HG03045 (cell line): ENCODE measurements at regions not wholly inside any gene's neighbourhood (a gene's known extent, or its start where the extent isn't known, plus 50 kb on each side); places are given as distances from the start of the nearest gene placed in this dataset.
"Not testable (repeated sequence)": the region's sequence is repeated elsewhere in the genome, so short reads cannot be mapped to it uniquely, and the experiment has no call there.

ENCODE experiments used
- ATAC-seq: cut with Tn5 transposase; IDR thresholded peaks from one replicate; pipeline ENCODE4 v1.9.1; 2021; ENCODE audit warnings: mild to moderate bottlenecking, moderate library complexity; ENCODE audit not compliant: unreplicated experiment

- no peak for ATAC-seq
Measured at GRCh38 chr7:85285527-85285926, 98.7 kb upstream of the SEMA3D start.

DNA sequence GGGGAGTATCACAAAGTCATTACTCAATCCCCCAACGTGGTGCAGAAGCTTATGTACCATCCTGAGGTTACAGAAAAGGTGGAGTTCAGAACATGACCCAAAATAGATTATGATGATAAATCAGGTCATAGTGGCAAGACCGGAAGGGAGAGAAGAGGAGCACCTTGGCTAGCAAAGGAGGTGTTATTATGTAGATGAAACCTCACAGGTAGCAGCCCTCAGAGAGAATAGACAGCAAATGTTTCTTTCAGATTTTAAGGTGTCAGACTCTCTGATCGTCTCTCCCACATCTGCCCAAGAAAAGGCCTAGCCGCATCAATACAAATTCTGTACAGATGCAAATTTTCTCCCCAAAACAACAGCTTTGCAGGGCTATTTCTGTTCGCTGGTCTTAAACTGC is 88.3 kb upstream of the SEMA3D start:
- no peak for ATAC-seq

DNA sequence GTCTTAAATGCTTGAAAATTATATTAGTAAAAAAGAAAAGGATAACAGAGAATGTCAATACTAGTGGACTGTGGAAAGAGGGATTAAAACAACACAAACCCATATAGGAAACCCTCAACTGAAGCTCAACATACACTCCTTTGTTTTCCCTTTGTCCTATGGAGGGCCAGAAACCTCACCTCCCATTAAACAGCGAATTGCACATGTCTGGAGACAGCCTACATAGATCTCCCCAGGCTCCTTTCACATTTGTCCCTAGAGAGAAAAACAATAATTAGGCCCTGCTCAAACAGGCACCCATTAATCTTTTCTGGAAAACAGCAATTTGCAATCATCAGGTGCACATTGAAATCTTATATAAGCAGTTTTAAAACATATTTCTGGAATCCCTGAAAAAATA is 87.6 kb upstream of the SEMA3D start:
- no peak for ATAC-seq

DNA sequence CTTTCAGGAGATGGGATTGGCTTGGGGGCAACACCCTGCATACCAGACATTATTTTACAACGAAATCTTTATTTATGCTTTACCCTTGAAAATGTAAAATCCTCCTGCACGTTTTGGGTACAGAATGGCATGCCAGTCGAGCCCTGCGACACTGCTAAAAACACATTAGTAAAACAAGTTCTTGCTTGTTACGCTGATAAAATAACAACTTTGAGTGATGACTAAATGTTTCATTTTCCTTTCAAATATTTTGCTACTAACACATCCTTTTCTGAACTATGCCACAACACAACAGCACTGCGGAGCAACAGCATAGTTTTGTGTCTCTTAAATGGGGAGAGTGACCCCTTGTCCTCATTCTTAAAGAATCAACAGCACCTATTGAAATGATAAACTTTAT is 76.0 kb upstream of the SEMA3D start:
- ATAC-seq, result no peak

GRCh38 chr7:85261336-85261735 is 74.5 kb upstream of the SEMA3D start:
- ATAC-seq, result no peak

DNA sequence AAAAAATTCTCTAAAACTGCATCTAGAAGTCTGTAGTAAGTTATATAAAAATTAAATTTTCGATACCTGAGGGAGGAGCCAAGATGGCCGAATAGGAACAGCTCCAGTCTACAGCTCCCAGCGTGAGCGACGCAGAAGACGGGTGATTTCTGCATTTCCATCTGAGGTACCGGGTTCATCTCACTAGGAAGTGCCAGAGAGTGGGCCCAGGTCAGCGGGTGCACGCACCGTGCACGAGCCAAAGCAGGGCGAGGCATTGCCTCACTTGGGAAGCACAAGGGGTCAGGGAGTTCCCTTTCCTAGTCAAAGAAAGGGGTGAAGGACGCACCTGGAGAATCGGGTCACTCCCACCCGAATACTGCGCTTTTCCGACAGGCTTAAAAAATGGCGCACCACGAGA is 62.9 kb upstream of the SEMA3D start:
- ATAC-seq, result not testable (repeated sequence)

GRCh38 chr7:85239109-85239508 is 52.3 kb upstream of the SEMA3D start:
- ATAC-seq, result no peak

DNA sequence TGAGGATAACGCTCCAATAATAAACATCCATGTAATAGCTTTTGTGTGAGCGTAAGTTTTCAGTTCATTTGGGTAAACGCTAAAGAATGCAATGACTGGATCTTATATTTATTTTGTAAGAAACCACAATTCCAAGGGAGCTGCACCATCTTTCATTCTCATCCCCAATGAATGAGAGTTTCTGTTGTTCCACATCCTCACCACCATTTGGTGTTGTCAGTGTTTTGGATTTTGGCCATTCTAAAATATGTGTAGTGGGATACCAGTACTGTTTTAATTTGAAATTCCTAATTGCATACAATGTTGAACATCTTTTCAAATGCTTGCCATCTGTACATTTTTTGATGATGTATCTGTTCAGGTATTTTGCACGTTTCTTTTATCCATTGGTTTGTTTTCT is 50.9 kb upstream of the SEMA3D start:
- no peak for ATAC-seq
